ENCODE measurements at regions not wholly inside any gene's neighbourhood (a gene's known extent, or its start where the extent isn't known, plus 50 kb on each side); places are given as distances from the start of the nearest gene placed in this dataset.
"Not testable (repeated sequence)": the region's sequence is repeated elsewhere in the genome, so short reads cannot be mapped to it uniquely, and the experiment has no call there.

- H3K9ac ChIP-seq = no peak overlapping the region
- WGBS (ENCODE audit: low lambda C conversion rate) = 26% methylated on average over 20 of the region's 21 CpGs
- no peaks in the 10 kb centered on the region for H3K36me3 ChIP-seq (replicated peaks in 1 of 2; ENCODE audit: control insufficient read depth in 1 of 2, insufficient read depth in 2 of 2, low read length in 1 of 2)
- no peak overlapping the region for H3K27ac ChIP-seq (ENCODE audit: low read depth in 2 of 2, low read length in 1 of 2)
- H3F3A ChIP-seq (replicated peaks; ENCODE audit: insufficient read depth) = no peaks in the 10 kb centered on the region
- TF ChIP-seq RXRA (IDR thresholded peaks at IDR 0.05; ENCODE audit: borderline replicate concordance, low read depth) (no peak), GABPA (IDR thresholded peaks at IDR 0.05; ENCODE audit: low read depth) (no peak), EP300 (IDR thresholded peaks at IDR 0.05; ENCODE audit: borderline replicate concordance in 1 of 2, low read depth in 1 of 2, low read length in 1 of 2) (no peak), YY1 (IDR thresholded peaks at IDR 0.05; ENCODE audit: low read depth) (no peak), NRF1 (IDR thresholded peaks at IDR 0.05; ENCODE audit: low read depth, low read length) (no peak), SIN3A (IDR thresholded peaks at IDR 0.05; ENCODE audit: borderline replicate concordance, low read depth, low read length) (no peak), CHD2 (IDR thresholded peaks at IDR 0.05; ENCODE audit: low read length, partially characterized antibody) (no peak), RFX5 (IDR thresholded peaks at IDR 0.05; ENCODE audit: low read length) (no peak), GATA2 (CRISPR knock-in tag; IDR thresholded peaks at IDR 0.05) (no peak)
- no peaks in the 10 kb centered on the region for H3K9me2 ChIP-seq
- no peak overlapping the region for H2AFZ ChIP-seq (ENCODE audit: low read depth)
- H3K4me2 ChIP-seq = no peak overlapping the region
- H3K27me3 ChIP-seq (ENCODE audit: insufficient read depth) = peaks cover 70% of the 10 kb centered on the region
- POLR2A ChIA-PET = no interaction called here
- no peak overlapping the region for H3K4me3 ChIP-seq (ENCODE audit: low read depth in 2 of 2, low read length in 1 of 2)
- H3K79me2 ChIP-seq (ENCODE audit: insufficient read depth) = no peaks in the 10 kb centered on the region
- no peaks in the 10 kb centered on the region for H3K4me1 ChIP-seq (ENCODE audit: control insufficient read depth in 1 of 2, insufficient read depth in 2 of 2, low read depth in 1 of 2, low read length in 1 of 2)
- H3K9me3 ChIP-seq = no peaks in the 10 kb centered on the region
- H4K20me1 ChIP-seq (ENCODE audit: insufficient read depth) = no peaks in the 10 kb centered on the region
- no peak for DNase-seq
- CTCF ChIA-PET = no interaction called here
These were observed 284.0 kb downstream of the ALG10 start for GRCh38 chr12:34306133-34306830.

- 37% methylated on average over 23 of the region's 32 CpGs for WGBS (ENCODE audit: low lambda C conversion rate)
These were observed 287.8 kb downstream of the ALG10 start for GRCh38 chr12:34309806-34310804.

GRCh38 chr12:34311337-34311736 is 289.0 kb downstream of the ALG10 start:
- CTCF ChIA-PET = no interaction called here
- no peaks in the 10 kb centered on the region for H3F3A ChIP-seq (replicated peaks; ENCODE audit: insufficient read depth)
- H3K9me3 ChIP-seq = no peaks in the 10 kb centered on the region
- DNase-seq = no peak
- H3K36me3 ChIP-seq (replicated peaks in 1 of 2; ENCODE audit: control insufficient read depth in 1 of 2, insufficient read depth in 2 of 2, low read length in 1 of 2) = no peaks in the 10 kb centered on the region
- H3K4me2 ChIP-seq = no peak overlapping the region
- no peaks in the 10 kb centered on the region for H4K20me1 ChIP-seq (ENCODE audit: insufficient read depth)
- H3K27ac ChIP-seq (ENCODE audit: low read depth in 2 of 2, low read length in 1 of 2) = no peak overlapping the region
- no peaks in the 10 kb centered on the region for H3K4me1 ChIP-seq (ENCODE audit: control insufficient read depth in 1 of 2, insufficient read depth in 2 of 2, low read depth in 1 of 2, low read length in 1 of 2)
- H3K9me2 ChIP-seq = no peaks in the 10 kb centered on the region
- H2AFZ ChIP-seq (ENCODE audit: low read depth) = no peak overlapping the region
- no peak overlapping the region for H3K9ac ChIP-seq
- 9% methylated on average over 9 of the region's 9 CpGs for WGBS (ENCODE audit: low lambda C conversion rate)
- TF ChIP-seq FOSL2 (IDR thresholded peaks at IDR 0.05; ENCODE audit: borderline replicate concordance, low read depth) (no peak), MAX (IDR thresholded peaks at IDR 0.05; ENCODE audit: low read depth) (no peak), ELF1 (IDR thresholded peaks at IDR 0.05) (no peak), RCOR1 (IDR thresholded peaks at IDR 0.05; ENCODE audit: low read length) (no peak), IRF3 (IDR thresholded peaks at IDR 0.05; ENCODE audit: low read depth, low read length) (no peak), GATA2 (CRISPR knock-in tag; IDR thresholded peaks at IDR 0.05) (no peak)
- POLR2A ChIA-PET = no interaction called here
- peaks cover 48% of the 10 kb centered on the region for H3K27me3 ChIP-seq (ENCODE audit: insufficient read depth)
- H3K4me3 ChIP-seq (ENCODE audit: low read depth in 2 of 2, low read length in 1 of 2) = no peak overlapping the region
- no peaks in the 10 kb centered on the region for H3K79me2 ChIP-seq (ENCODE audit: insufficient read depth)

More at GRCh38 chr12:34309806-34310804, 287.8 kb downstream of the ALG10 start:
- DNase-seq; H3F3A ChIP-seq (replicated peaks; ENCODE audit: insufficient read depth); H3K27ac ChIP-seq (ENCODE audit: low read depth in 2 of 2, low read length in 1 of 2); H3K9ac ChIP-seq; H3K9me2 ChIP-seq; H3K36me3 ChIP-seq (replicated peaks in 1 of 2; ENCODE audit: control insufficient read depth in 1 of 2, insufficient read depth in 2 of 2, low read length in 1 of 2); H3K79me2 ChIP-seq (ENCODE audit: insufficient read depth); H2AFZ ChIP-seq (ENCODE audit: low read depth); H4K20me1 ChIP-seq (ENCODE audit: insufficient read depth); CTCF ChIA-PET; H3K4me3 ChIP-seq (ENCODE audit: low read depth in 2 of 2, low read length in 1 of 2); POLR2A ChIA-PET; H3K9me3 ChIP-seq; H3K4me2 ChIP-seq; H3K4me1 ChIP-seq (ENCODE audit: control insufficient read depth in 1 of 2, insufficient read depth in 2 of 2, low read depth in 1 of 2, low read length in 1 of 2): not testable (repeated sequence)
- H3K27me3 ChIP-seq (ENCODE audit: insufficient read depth) = peaks cover 52% of the 10 kb centered on the region
